A549 (cell line): ENCODE measurements at regions not wholly inside any gene's neighbourhood (a gene's known extent, or its start where the extent isn't known, plus 50 kb on each side); places are given as distances from the start of the nearest gene placed in this dataset.

Experiments used
- CBX8 ChIP-seq: fragments of 200-600 bp; sonication (generic); IDR thresholded peaks from 2 replicates; pipeline ENCODE4 v1.6.1; 2016
- CTCF ChIP-seq: fragments of >200 bp; sonication (Bioruptor Twin); formaldehyde crosslinking; IDR thresholded peaks from 3 replicates; pipeline ENCODE4 v1.5.1; 2016
- POLR2A ChIP-seq: IDR thresholded peaks from 2 replicates; pipeline ENCODE4 v1.6.1; 2012; ENCODE audit warnings: mild to moderate bottlenecking, low read length
- RARB ChIP-seq: fragments of 250-450 bp; sonication (Bioruptor Pico); IDR thresholded peaks from 2 replicates; pipeline ENCODE4 v1.8.0; 2021; ENCODE audit warnings: mild to moderate bottlenecking, moderate library complexity
- RNF2 ChIP-seq: fragments of 200-600 bp; sonication (generic); IDR thresholded peaks from 2 replicates; pipeline ENCODE4 v1.6.1; 2016; ENCODE audit warnings: low read depth, mild to moderate bottlenecking, antibody characterized with exemption, moderate library complexity, borderline replicate concordance

DNA sequence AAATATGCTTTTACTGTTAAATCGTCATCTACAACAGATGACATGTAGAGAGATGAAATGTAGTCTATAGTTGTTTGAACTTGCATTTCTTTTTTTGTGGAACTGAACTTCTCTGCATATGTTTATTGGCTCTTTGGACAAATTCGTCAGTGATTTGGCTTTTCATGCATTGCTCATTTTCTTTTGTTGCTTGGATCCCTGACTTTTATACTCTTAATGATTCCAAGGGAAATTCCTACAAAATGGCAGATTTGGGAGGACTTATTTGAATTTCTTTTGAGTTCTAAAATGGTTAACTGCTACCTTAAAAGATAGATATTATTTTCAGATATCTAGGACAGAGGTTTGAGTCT, 65.4 kb downstream of the UTRN start:
- TF ChIP-seq CTCF (no peak), CBX8 (no peak), RARB (CRISPR knock-in tag) (no peak), RNF2 (no peak), POLR2A (no peak)
